ENCODE measurements at regions not wholly inside any gene's neighbourhood (a gene's known extent, or its start where the extent isn't known, plus 50 kb on each side); places are given as distances from the start of the nearest gene placed in this dataset.

GRCh38 chr18:25633563-25633962 is 281.6 kb upstream of the ZNF521 start:
- no peak for TF ChIP-seq CTCF (IDR thresholded peaks at IDR 0.05; ENCODE audit: poor library complexity)
- TF ChIP-seq EZH2phosphoT487 (IDR thresholded peaks at IDR 0.05; ENCODE audit: low read depth, severe bottlenecking, unreplicated experiment), result no peak
- no peak for TF ChIP-seq EZH2 (IDR thresholded peaks at IDR 0.05; ENCODE audit: borderline replicate concordance)
- Histone ChIP-seq H2AFZ (no peak overlapping the region), H3K9me3 (ENCODE audit: low read depth) (no peaks in the 10 kb centered on the region), H3K9me2 (replicated peaks; ENCODE audit: insufficient read depth) (no peaks in the 10 kb centered on the region), H3K27ac (no peak overlapping the region), H3K4me1 (ENCODE audit: insufficient read depth) (no peaks in the 10 kb centered on the region), H3K4me3 (no peak overlapping the region), H3K36me3 (replicated peaks; ENCODE audit: insufficient read depth, low read depth) (no peaks in the 10 kb centered on the region), H4K20me1 (ENCODE audit: insufficient read depth, poor library complexity, severe bottlenecking) (no peaks in the 10 kb centered on the region), H3K27me3 (peaks cover 7% of the 10 kb centered on the region), H3K4me2 (no peak overlapping the region), H3K79me2 (no peaks in the 10 kb centered on the region)
- DNase-seq (ENCODE audit: low spot score), result no peak
- WGBS (ENCODE audit: low lambda C conversion rate, missing lambda C conversion rate), result 63% methylated on average over 2 of the region's 2 CpGs

GRCh38 chr18:25630682-25631081 is 278.7 kb upstream of the ZNF521 start:
- Histone ChIP-seq H3K9me2 (replicated peaks; ENCODE audit: insufficient read depth) (no peaks in the 10 kb centered on the region), H3K9me3 (ENCODE audit: low read depth) (no peaks in the 10 kb centered on the region)
- TF ChIP-seq EZH2phosphoT487 (IDR thresholded peaks at IDR 0.05; ENCODE audit: low read depth, severe bottlenecking, unreplicated experiment) (no peak), EZH2 (IDR thresholded peaks at IDR 0.05; ENCODE audit: borderline replicate concordance) (no peak), CTCF (IDR thresholded peaks at IDR 0.05; ENCODE audit: poor library complexity) (no peak)

GRCh38 chr18:25621682-25622081 is 269.7 kb upstream of the ZNF521 start:
- H3K36me3 ChIP-seq (replicated peaks; ENCODE audit: insufficient read depth, low read depth), result no peaks in the 10 kb centered on the region
- no peaks in the 10 kb centered on the region for H3K79me2 ChIP-seq
- no peaks in the 10 kb centered on the region for H3K4me1 ChIP-seq (ENCODE audit: insufficient read depth)
- TF ChIP-seq EZH2phosphoT487 (IDR thresholded peaks at IDR 0.05; ENCODE audit: low read depth, severe bottlenecking, unreplicated experiment) (no peak), CTCF (IDR thresholded peaks at IDR 0.05; ENCODE audit: poor library complexity) (no peak), EZH2 (IDR thresholded peaks at IDR 0.05; ENCODE audit: borderline replicate concordance) (no peak)
- H3K9me2 ChIP-seq (replicated peaks; ENCODE audit: insufficient read depth), result no peaks in the 10 kb centered on the region
- no peak for DNase-seq (ENCODE audit: low spot score)
- H2AFZ ChIP-seq, result no peak overlapping the region
- no peak overlapping the region for H3K4me3 ChIP-seq
- H3K9me3 ChIP-seq (ENCODE audit: low read depth), result no peaks in the 10 kb centered on the region
- no peaks in the 10 kb centered on the region for H3K27me3 ChIP-seq
- H4K20me1 ChIP-seq (ENCODE audit: insufficient read depth, poor library complexity, severe bottlenecking), result no peaks in the 10 kb centered on the region
- WGBS (ENCODE audit: low lambda C conversion rate, missing lambda C conversion rate), result 90% methylated on average over 2 of the region's 2 CpGs
- no peak overlapping the region for H3K27ac ChIP-seq
- no peak overlapping the region for H3K4me2 ChIP-seq

More at GRCh38 chr18:25630682-25631081, 278.7 kb upstream of the ZNF521 start:
- no peaks in the 10 kb centered on the region for H3K36me3 ChIP-seq (replicated peaks; ENCODE audit: insufficient read depth, low read depth)
- DNase-seq (ENCODE audit: low spot score), result no peak
- H3K27me3 ChIP-seq, result no peaks in the 10 kb centered on the region
- H3K4me1 ChIP-seq (ENCODE audit: insufficient read depth), result no peaks in the 10 kb centered on the region
- no peak overlapping the region for H2AFZ ChIP-seq
- H3K79me2 ChIP-seq, result no peaks in the 10 kb centered on the region
- no peak overlapping the region for H3K4me2 ChIP-seq
- no peak overlapping the region for H3K27ac ChIP-seq
- no peaks in the 10 kb centered on the region for H4K20me1 ChIP-seq (ENCODE audit: insufficient read depth, poor library complexity, severe bottlenecking)
- no peak overlapping the region for H3K4me3 ChIP-seq

- TF ChIP-seq CTCF (IDR thresholded peaks at IDR 0.05; ENCODE audit: poor library complexity), result no peak
- TF ChIP-seq EZH2phosphoT487 (IDR thresholded peaks at IDR 0.05; ENCODE audit: low read depth, severe bottlenecking, unreplicated experiment), result no peak
- no peak for TF ChIP-seq EZH2 (IDR thresholded peaks at IDR 0.05; ENCODE audit: borderline replicate concordance)
- Histone ChIP-seq H3K79me2 (no peaks in the 10 kb centered on the region), H3K36me3 (replicated peaks; ENCODE audit: insufficient read depth, low read depth) (no peaks in the 10 kb centered on the region), H3K4me3 (no peak overlapping the region), H3K4me2 (no peak overlapping the region), H3K9me3 (ENCODE audit: low read depth) (no peaks in the 10 kb centered on the region), H3K4me1 (ENCODE audit: insufficient read depth) (no peaks in the 10 kb centered on the region), H2AFZ (no peak overlapping the region), H4K20me1 (ENCODE audit: insufficient read depth, poor library complexity, severe bottlenecking) (no peaks in the 10 kb centered on the region), H3K9me2 (replicated peaks; ENCODE audit: insufficient read depth) (no peaks in the 10 kb centered on the region), H3K27me3 (no peaks in the 10 kb centered on the region), H3K27ac (no peak overlapping the region)
- DNase-seq (ENCODE audit: low spot score), result no peak
- WGBS (ENCODE audit: low lambda C conversion rate, missing lambda C conversion rate), result 81% methylated on average over 1 of the region's 1 CpG
Measured at GRCh38 chr18:25621144-25621543, 269.2 kb upstream of the ZNF521 start.
